Small intestine (tissue), 7 donors: ENCODE measurements at regions not wholly inside any gene's neighbourhood (a gene's known extent, or its start where the extent isn't known, plus 50 kb on each side); places are given as distances from the start of the nearest gene placed in this dataset.
A peak's percentile ranks its signal among the peaks of the same experiment; 100 is the strongest.
"Not testable (repeated sequence)": the region's sequence is repeated elsewhere in the genome, so short reads cannot be mapped to it uniquely, and the experiment has no call there.

ENCODE experiments used
- DNase-seq, 2 donors: peaks; one replicate each; pipeline versions ENCODE4 v3.0.0 to v3.0.0-alpha.2; 2013
- FAIRE-seq: peaks from 2 replicates; lab custom pipeline; 2012; peaks lifted over from hg19 to GRCh38; lab: Jason Lieb, UNC
- H3K27ac ChIP-seq, 3 donors: one replicate each; pipeline ENCODE4 v1.5.1; 2013; ENCODE audit warnings: low read length in 2 of 3, mild to moderate bottlenecking in 2 of 3, control low read depth in 1 of 3, inconsistent platforms in 1 of 3, low read depth in 1 of 3, moderate library complexity in 1 of 3
- H3K27me3 ChIP-seq, 3 donors: one replicate each; pipeline ENCODE4 v1.6.1; 2013; ENCODE audit warnings: low read length in 3 of 3, inconsistent platforms in 1 of 3; ENCODE audit not compliant: control insufficient read depth in 3 of 3, insufficient read depth in 3 of 3
- H3K36me3 ChIP-seq, 3 donors: one replicate each; pipeline ENCODE4 v1.6.1; 2013; ENCODE audit warnings: low read length in 3 of 3, inconsistent platforms in 1 of 3, low read depth in 1 of 3, mild to moderate bottlenecking in 1 of 3, moderate library complexity in 1 of 3; ENCODE audit not compliant: control insufficient read depth in 3 of 3, insufficient read depth in 2 of 3
- H3K4me1 ChIP-seq, 3 donors: one replicate each; pipeline ENCODE4 v1.6.1; 2013; ENCODE audit warnings: low read length in 2 of 3, inconsistent platforms in 1 of 3, low read depth in 1 of 3, mild to moderate bottlenecking in 1 of 3, moderate library complexity in 1 of 3; ENCODE audit not compliant: control insufficient read depth in 3 of 3, insufficient read depth in 2 of 3
- H3K4me3 ChIP-seq, 3 donors: one replicate each; pipeline ENCODE4 v1.5.1; 2013; ENCODE audit warnings: low read length in 3 of 3, control low read depth in 1 of 3, inconsistent platforms in 1 of 3, low read depth in 1 of 3, mild to moderate bottlenecking in 1 of 3, moderate library complexity in 1 of 3
- H3K9me3 ChIP-seq, 2 donors: one replicate each; pipeline ENCODE4 v1.6.1; 2013; ENCODE audit warnings: low read depth in 1 of 2, low read length in 1 of 2; ENCODE audit not compliant: control insufficient read depth in 2 of 2, insufficient read depth in 1 of 2
- WGBS, 3 donors: extraction: QIAGEN DNeasy Blood & Tissue Kit; methylation state at CpG; one replicate each; pipeline ENCODE4 v1.1.7; 2013; 5-methylcytosine and 5-hydroxymethylcytosine counted together
- donor health status: healthy with polysubstance abuse.
- donor health status: control.
- donor health status: control.
- donor health status: Bipolar disorder and iron deficiency.
- donor health status: healthy.

DNA sequence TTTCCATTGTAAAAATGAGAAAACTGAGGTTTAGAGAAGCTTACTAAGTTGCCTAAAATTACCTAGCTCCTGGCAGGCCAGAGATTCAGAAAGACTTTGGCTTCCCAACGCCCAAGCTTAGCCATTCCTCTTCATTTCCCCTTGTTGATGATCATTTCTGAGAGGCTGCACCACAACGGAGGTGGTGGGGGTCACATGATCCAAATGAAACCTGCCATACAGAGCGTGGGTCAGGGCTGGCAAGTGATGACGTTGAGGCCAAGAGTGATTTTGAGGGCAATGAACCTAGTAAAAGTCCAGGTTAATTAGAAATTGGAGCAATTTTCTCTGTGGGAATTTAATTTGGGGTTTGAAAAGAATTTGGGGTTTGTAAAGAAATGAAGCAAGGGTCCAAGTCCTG is 109.9 kb downstream of the TMEM182 start:
- no peak overlapping the region for H3K4me3 ChIP-seq
- no peaks in the 10 kb centered on the region for H3K27me3 ChIP-seq
- no peaks in the 10 kb centered on the region for H3K36me3 ChIP-seq
- no peak overlapping the region for H3K27ac ChIP-seq
- FAIRE-seq (no peak), DNase-seq (no peak)
- WGBS, 3 donors: 47 to 76% (median 62%) methylated on average over 4 of the region's 4 CpGs
- no peaks in the 10 kb centered on the region for H3K4me1 ChIP-seq
- no peaks in the 10 kb centered on the region for H3K9me3 ChIP-seq

DNA sequence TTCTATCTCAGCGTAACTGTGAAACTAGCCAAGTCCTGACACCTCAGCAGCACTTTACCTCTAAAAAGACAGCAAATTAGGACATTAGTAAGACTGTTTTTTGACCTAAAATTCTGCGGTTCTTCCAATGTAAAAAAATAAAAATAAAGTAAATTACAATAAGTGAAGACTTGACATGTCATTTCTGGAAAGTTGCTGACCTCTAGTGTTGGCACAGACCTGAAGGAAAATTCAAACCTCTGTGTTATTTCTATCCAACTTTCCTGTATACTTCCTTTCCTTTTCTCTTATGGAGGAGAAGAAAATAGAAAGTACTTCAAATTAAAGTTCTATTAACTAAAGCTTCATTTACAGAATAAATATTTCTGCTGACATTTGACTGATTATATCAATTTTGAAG is 110.6 kb downstream of the TMEM182 start:
- no peak overlapping the region for H3K4me3 ChIP-seq
- no peaks in the 10 kb centered on the region for H3K4me1 ChIP-seq
- 68 to 75% (median 73%) methylated on average over 2 of the region's 2 CpGs for WGBS, 3 donors
- H3K27me3 ChIP-seq: no peaks in the 10 kb centered on the region
- DNase-seq (peak in 1 of 2 donors; percentile 8), FAIRE-seq (peak; percentile 33)
- H3K36me3 ChIP-seq: no peaks in the 10 kb centered on the region
- H3K27ac ChIP-seq: no peak overlapping the region
- no peaks in the 10 kb centered on the region for H3K9me3 ChIP-seq

DNA sequence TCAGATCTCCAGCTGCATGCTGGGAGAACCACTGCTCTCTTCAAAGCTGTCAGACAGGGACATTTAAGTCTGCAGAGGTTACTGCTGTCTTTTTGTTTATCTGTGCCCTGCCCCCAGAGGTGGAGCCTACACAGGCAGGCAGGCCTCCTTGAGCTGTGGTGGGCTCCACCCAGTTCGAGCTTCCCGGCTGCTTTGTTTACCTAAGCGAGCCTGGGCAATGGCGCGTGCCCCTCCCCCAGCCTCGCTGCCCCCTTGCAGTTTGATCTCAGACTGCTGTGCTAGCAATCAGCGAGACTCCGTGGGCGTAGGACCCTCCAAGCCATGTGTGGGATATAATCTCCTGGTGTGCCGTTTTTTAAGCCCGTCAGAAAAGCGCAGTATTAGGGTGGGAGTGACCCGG is 117.7 kb downstream of the TMEM182 start:
- H3K4me3 ChIP-seq, FAIRE-seq, H3K27me3 ChIP-seq, H3K9me3 ChIP-seq, H3K36me3 ChIP-seq, DNase-seq, H3K27ac ChIP-seq, H3K4me1 ChIP-seq: not testable (repeated sequence)
- 88 to 96% (median 91%) methylated on average over 10 to 13 of the region's 13 CpGs for WGBS, 3 donors

DNA sequence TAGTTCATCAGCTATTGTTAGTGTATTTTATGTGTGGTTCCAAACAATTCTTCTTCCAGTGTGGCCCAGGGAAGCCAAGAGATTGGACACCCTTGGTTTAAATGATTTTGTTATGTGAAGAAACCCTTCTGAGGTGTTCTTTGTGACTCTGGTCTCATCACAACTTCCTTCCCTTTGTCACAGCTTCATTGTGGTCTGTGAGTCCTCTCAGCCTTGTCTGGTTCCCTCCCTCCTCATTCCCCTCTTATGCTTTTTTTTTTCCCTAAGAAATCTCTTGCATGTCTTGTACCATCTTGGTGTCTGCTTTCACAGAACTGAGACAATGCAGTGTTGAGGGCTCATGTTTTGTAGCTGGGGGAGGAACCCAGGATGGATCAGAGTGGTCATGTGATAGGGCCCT is 118.9 kb downstream of the TMEM182 start:
- Histone ChIP-seq H3K27ac (no peak overlapping the region), H3K9me3 (no peaks in the 10 kb centered on the region), H3K27me3 (no peaks in the 10 kb centered on the region), H3K4me1 (no peaks in the 10 kb centered on the region), H3K4me3 (no peak overlapping the region), H3K36me3 (no peaks in the 10 kb centered on the region)
- DNase-seq (no peak), FAIRE-seq (no peak)

DNA sequence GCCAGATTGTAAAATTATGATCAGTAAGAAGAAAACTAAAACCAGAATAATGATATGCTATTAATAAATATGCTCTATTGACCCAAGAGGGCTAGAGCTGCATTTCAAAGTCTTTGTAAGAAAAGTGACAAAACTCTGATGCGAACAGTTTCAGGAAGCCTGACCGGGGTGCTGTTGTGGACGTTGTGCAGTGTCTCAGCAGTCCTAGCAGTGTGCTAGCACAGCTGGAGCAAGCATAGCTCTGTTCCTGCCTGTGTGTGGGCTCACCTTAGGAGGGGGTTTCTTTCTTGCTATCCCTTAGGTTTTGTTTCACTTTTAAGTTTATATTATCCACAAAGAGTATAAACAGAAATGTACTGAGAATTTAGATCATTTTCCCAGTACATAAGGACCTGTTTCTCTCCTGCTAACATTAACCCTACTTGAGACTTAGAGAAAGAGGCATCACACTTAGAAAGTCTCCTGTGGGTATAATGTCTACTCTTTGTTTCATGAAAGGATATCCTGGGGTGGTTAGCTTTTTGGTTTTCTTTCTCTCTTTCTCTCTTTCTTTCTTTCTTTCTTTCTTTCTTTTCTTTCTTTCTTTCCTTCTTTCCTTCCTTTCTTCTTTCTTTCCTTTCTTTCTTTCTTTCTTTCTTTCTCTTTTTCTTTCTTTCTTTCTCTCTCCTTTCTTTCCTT is 124.5 kb downstream of the TMEM182 start:
- no peaks in the 10 kb centered on the region for H3K27me3 ChIP-seq
- H3K4me1 ChIP-seq: no peaks in the 10 kb centered on the region
- no peak for DNase-seq
- H3K27ac ChIP-seq: no peak overlapping the region
- WGBS, 3 donors: 49 to 91% (median 81%) methylated on average over 3 of the region's 3 CpGs
- H3K4me3 ChIP-seq: no peak overlapping the region
- no peaks in the 10 kb centered on the region for H3K36me3 ChIP-seq
- H3K9me3 ChIP-seq: no peaks in the 10 kb centered on the region
- FAIRE-seq: no peak

DNA sequence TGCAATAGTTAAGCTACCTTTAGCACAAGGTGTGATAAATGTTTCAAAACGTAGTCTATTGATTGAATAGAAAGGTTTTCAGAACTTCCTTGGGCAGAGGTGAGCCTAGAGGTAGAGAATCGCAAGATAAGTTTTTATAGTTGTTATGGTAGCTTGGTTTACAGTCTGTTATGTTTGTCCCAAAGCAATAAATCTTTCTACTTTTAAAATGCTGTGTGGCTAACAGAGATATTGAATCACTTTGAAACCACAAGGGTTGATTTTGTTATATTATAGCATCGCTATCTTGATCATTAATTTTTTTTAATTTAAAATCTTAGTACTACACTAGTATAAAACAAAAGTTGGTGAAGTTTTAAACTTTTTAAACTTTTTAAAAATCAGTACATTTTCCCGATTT is 126.7 kb downstream of the TMEM182 start:
- WGBS, 3 donors: 41 to 67% (median 52%) methylated on average over 4 of the region's 4 CpGs
- Histone ChIP-seq H3K27me3 (no peaks in the 10 kb centered on the region), H3K4me1 (no peaks in the 10 kb centered on the region), H3K36me3 (no peaks in the 10 kb centered on the region), H3K27ac (no peak overlapping the region), H3K4me3 (no peak overlapping the region), H3K9me3 (no peaks in the 10 kb centered on the region)
- no peak for DNase-seq
- FAIRE-seq: no peak

DNA sequence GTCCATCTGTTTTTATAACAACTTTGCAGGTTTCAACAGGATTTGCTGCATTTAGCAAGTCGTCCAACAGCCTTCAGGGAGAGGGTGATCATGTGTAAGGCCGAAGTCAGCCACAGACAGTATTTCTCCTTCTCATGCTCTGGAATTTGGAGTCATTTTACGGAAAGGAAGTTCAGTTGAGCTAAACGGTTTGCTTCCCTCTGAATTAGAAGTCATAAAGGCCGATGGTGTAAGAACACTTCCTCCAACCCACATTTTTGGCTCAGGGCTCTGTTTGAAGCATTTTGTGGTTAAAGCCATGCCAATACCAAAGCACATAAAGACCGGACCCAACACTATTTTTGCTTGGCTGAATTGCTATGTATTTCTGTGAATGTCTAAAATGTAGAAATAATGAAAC is 129.5 kb downstream of the TMEM182 start:
- no peaks in the 10 kb centered on the region for H3K36me3 ChIP-seq
- no peaks in the 10 kb centered on the region for H3K27me3 ChIP-seq
- no peaks in the 10 kb centered on the region for H3K4me1 ChIP-seq
- DNase-seq (no peak), FAIRE-seq (no peak)
- H3K4me3 ChIP-seq: no peak overlapping the region
- WGBS, 3 donors: 50 to 73% (median 57%) methylated on average over 6 of the region's 6 CpGs
- H3K9me3 ChIP-seq: no peaks in the 10 kb centered on the region
- H3K27ac ChIP-seq: no peak overlapping the region

DNA sequence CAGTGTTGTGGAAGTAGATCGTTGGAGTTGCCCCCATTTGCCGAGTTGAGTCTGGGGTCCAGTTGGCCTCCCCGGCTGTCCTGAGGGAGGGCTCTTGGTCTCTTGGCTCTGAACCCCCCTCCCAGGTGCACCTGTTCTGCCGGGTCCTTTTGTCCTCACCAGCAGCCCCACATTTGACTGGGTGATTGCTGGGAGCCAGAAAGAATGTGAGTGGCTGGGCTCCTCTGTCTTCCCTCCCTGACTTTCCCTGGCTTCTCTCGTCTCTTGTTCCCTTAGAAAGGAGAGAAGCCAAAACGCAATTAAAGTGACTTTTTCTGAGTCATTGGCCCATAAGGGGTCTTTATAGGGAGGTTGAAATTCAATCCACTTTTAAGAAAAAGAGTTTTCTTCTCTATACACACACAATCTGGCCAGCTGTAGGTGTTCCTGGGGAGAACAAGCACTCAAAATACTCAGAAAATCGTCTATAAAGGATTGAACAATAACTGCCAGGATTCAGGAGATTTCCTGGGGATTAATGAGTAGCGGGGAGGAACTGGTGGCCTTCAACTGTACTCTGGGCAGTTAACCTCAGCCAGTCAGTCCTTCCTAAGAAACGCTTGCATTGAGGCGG is 131.0 kb downstream of the TMEM182 start:
- H3K27me3 ChIP-seq: no peaks in the 10 kb centered on the region
- no peak for DNase-seq
- no peak overlapping the region for H3K27ac ChIP-seq
- FAIRE-seq: no peak
- 73 to 77% (median 76%) methylated on average over 10 of the region's 10 CpGs for WGBS, 3 donors
- H3K4me3 ChIP-seq: no peak overlapping the region
- no peaks in the 10 kb centered on the region for H3K36me3 ChIP-seq
- H3K4me1 ChIP-seq: no peaks in the 10 kb centered on the region
- no peaks in the 10 kb centered on the region for H3K9me3 ChIP-seq

DNA sequence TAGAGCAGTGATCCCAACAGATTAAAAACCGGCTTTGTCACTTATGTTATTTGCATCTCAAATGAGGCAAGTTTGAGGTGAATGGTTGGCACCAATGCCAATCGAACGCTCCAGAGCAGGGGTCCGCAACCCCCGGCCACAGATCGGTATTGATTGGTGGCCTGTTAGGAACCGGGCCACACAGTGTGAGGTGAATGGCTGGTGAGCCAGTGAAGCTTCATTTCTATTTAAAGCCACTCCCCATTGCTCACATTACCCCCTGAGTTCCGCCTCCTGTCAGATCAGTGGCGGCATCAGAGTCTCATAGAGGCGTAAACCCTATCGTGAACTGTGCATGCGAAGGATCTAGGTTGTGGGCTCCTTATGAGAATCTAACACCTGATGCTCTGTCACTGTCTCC is 132.0 kb downstream of the TMEM182 start:
- Histone ChIP-seq H3K27ac (no peak overlapping the region), H3K4me3 (no peak overlapping the region), H3K27me3 (no peaks in the 10 kb centered on the region), H3K4me1 (no peaks in the 10 kb centered on the region), H3K9me3 (no peaks in the 10 kb centered on the region), H3K36me3 (no peaks in the 10 kb centered on the region)
- 91 to 93% (median 93%) methylated on average over 12 of the region's 12 CpGs for WGBS, 3 donors
- FAIRE-seq (no peak), DNase-seq (no peak)
